DMS153 (cell line): ENCODE measurements at regions not wholly inside any gene's neighbourhood (a gene's known extent, or its start where the extent isn't known, plus 50 kb on each side); places are given as distances from the start of the nearest gene placed in this dataset.

ENCODE experiments used
- DNase-seq: peaks from one replicate; lab custom pipeline; 2025; lab: John Stamatoyannopoulos, UW

DNA sequence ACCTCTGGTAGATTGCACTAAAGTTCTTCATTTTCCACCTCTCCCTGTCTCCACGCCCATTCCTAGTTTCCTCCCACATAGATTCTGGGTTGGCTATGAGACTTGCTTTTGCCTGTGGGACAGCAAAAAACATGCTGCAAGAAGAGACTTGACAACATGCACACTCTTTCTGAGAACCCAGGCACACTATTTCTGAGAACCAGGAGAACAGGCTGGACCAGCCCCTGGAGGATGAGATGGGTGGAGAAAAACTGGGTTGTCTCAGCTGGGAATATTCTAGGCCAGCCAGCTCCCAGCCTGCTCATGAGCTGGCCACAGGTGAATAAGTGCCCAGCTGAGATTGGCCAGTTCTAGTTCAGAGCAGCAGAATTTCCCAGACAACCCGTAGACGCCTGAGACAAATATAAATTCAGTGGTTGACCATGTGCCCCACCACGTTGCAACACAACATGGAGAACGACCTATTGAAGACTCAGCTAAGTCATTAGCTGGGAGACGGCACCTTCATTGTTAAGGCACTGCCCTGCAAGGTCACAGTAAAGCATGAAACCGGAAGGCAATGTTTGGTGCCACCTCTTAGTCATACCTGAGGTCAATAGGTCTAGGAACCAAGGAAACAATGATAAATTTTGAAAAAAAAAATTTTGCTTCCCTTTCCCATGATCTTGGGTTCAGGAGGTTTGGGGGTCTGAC lies 92.7 kb upstream of the AKR1E2 start:
- DNase-seq = no peak

DNA sequence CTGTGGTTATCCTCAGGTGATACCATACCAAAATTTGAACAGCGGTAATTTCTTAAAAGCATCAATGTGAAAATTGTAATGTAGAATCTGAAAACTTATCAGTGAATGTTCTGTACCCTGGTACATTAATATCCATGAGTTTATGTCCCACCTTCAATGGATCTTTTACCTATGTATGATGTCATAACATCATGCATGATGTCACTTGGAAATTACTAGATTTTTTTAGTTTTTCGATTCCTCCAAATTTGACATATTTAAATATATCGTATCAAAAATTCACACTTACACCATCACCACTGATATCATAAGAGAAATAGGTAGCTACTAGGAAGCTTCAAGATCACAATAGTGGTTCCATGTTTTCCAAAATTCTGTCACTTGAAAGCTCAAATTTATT lies 95.0 kb upstream of the AKR1E2 start:
- DNase-seq = no peak

DNA sequence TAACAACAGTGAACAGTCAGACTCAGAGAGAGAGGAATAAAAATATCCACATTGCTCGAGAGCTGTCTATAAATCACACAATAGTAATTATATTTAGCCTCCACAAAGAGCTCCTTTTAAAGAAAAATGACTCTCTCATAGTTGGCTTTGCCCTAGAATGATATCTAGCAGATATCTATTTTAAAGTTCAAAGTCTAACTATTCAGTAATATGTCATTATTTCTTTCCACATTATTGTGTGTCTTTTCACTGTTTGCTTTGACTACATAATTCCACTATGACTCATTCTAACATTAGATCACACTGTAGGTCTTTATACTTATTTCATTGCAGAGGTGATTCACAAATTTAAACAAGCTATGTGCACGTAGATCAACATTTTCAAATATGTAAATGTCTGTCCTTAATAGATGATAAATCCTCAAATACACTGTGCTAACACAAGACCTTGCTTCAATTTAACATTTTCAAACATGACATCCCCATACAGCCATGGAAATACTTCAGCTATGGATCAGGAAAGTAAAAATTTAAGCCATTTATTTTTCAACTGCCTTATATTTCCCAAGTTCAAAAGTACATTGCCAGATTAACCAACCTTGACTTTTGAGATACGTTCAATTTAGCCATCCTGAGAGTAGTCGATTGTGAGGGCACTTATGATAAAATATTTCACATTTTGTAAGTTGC lies 99.9 kb upstream of the AKR1E2 start:
- DNase-seq = peak; percentile 21

DNA sequence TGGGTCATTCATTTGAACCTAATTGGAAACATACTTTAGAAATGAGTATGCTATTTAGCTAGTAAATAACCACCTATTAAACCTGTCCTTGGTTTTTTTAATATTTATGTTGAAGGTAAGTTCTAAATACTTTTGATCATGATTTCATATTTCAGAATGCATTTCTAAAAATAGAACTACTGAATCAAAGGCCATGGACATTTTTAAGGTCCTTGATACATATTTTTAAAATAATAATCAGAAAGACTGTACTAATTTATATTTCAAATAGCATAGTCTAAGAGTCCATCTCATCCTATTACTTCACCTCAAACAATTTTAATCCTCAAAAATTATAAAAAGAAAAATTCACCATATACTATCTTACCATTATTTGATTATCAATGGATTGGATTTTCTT lies 102.1 kb upstream of the AKR1E2 start:
- no peak for DNase-seq

DNA sequence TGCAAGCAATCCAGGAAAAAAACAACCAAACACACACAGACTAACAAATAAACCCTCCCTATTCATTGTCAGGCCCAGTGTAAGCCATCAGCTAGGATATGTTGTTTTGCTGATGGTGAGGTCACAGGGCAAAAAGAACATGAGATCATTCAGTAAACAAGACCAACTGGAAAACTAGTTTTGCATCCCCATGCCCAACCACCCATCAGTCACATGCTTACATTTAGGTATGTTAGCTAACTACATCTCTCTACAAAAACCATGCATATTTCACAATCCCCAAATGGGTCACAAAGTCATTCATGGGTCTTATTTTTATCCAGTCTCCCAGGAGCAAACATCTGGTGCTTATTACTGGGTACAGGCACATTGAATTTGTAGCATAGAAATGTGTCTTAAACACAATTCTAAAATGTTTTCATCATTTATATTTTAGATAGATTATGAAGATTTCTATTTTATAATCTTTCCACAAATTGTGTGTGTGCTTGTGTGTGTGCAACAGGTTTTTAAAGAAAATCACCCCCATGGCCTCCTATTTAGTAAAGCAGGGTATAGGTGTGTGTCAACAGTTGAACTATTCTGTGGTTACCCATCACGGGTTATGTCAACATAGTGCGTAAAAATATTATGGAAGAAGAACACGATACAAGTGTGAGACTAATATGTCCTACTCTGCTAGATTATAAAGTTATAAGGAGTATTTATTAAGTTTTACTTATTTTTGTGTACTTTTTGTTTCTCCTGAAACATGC lies 103.8 kb upstream of the AKR1E2 start:
- no peak for DNase-seq

DNA sequence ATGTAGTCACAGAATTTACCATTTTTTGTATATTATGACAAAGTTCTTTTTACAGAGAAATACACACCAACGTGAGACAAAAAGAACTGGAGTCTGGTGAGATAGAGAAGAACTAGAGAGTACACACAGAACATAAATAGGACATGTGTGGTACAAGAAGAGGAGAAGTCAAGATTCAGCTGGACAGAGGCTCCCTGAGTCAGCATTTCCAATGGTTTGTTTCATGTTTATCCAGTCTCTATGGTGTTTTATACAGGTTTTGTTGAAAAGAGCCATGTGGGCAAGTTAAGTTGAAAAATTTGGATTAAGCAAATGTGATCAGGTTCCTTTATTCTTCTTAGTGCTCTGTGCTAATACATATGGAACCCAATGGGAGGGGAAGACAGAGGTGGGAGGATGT lies 105.5 kb upstream of the AKR1E2 start:
- DNase-seq = no peak

DNA sequence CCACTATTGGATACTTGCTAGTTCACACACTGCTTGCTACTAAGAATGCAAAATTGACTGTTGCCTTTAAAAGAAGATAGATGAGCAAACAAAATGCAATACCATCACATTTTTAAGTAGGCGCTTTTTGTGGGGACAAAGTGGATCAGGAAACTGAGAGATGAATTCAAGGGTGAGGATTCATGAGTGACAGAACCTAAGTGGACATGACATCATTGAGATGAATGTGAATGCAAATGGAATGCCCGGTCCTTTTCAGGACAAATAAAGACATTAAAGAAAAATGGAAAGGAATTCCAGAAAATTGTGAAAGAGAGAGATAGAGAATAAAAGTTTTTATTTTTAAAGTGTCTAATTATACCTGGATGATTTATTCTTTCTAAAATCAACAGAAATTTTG lies 106.3 kb upstream of the AKR1E2 start:
- no peak for DNase-seq

DNA sequence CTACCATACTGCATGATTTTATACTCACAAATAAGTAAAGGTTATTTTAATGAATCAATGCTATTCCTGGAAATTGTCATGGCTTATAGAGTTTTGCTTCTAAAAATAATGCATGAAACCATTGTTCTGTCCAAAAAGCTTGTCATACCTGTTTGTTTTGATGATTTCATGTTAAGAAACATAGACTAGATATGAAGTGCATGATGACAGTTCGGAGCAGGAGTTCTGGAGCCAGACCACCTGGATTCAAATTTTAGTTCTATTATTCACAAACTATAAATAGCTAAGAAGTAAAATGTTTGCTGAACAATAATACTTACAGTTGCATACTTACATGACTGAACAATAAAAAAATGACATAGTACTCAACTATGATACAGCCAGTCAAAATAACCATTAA lies 107.0 kb upstream of the AKR1E2 start:
- DNase-seq = no peak

DNA sequence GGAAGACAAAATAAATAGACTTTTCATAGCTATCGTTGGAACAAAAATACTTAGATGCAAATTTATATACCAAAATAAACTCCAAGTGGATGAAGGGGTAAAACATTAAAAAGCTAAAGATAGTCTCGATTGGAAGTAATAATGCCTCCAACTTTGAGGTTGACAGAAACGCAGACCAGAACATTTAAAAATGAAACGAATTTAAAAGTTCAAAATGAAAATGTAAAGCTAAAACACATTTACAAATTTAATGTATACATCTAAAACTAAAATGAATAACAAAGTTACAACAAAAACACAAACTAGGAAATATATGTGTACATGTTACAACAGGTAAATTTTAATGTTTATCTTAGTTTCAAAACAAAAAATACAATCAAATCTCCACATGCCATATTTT lies 107.5 kb upstream of the AKR1E2 start:
- no peak for DNase-seq

DNA sequence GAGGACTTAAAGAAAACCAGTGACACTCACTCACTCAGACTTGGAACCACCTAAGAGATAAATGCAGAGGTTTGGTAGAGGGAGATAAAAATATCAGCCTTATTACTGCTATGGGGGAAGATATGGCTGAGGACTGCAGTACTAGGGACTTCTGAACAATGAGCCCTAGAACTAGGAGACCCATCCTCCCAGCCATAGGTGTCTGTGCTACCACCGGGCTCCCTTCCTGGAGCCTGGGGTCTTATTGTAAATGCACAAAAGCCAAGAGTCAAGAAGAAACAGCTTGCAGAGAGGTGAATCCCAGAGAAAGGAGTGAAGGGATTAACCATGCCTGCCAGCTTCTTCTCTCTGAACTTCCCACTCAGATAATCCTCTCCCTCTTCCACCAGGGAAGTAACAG lies 108.3 kb upstream of the AKR1E2 start:
- no peak for DNase-seq

DNA sequence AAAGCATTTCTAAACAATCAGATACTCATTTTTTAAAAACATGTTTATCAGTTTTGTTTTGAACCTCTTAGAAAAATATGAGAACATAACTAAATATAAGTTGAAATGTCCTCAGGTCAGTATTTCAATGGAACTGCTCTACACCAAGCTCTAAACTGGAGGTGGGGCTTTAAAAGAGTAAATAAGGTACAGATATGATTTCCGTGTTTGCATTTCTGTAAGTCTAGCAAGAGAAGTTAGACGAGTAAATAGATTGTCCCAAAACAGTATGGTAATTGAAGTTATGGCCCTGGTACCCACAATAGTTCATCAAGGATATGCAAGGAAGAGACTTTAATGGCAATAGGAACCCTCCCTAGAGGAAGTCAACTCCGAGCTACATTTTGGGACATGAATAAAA lies 115.1 kb upstream of the AKR1E2 start:
- no peak for DNase-seq

DNA sequence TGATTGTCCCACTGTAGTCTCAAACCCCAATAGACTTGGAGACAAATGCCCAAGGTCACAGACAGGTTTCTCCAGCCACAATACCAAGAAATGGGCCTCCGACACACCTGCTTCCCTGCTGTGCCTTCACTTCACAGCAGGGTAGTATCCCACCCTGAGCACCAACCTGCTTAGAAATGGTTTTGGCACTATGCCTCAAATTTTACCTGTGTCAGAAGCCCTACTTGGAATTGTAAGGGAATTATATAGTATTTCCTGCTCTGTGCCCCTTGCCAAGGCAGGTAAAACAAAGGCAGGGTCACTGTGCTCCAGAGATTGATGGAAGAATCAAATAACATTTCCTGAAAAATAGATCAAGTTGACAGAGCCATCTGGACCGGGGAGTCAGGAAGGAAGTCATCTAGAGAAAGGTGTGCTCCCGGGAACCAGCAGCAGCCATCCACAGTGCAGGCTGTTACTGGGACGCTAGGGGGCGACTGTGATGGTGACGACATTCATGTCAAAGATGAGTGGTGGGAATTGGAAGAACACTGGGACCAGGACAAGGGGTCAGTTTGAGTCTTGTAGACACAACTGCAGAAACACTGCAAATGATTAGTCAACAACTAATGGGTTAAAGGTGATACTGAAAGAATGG lies 117.8 kb upstream of the AKR1E2 start:
- DNase-seq = no peak

DNA sequence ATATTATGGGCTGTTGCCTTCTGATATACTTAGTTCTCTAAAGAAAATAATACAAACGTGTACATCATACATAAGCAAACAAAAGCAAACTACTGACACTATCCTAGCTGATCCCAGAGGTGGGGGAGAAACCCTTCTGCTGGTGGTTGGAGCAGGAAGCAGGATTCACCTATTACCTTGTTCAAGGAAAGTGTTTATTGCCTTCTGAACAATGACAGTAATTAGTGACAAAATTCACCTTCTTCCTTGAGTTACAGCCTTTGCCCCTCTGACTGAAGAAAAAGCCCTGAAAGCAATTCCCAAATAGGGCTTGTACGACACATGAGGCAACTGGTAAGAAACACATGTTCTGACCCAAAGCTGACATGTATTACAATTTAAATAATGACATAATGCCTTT lies 118.8 kb upstream of the AKR1E2 start:
- DNase-seq = no peak

DNA sequence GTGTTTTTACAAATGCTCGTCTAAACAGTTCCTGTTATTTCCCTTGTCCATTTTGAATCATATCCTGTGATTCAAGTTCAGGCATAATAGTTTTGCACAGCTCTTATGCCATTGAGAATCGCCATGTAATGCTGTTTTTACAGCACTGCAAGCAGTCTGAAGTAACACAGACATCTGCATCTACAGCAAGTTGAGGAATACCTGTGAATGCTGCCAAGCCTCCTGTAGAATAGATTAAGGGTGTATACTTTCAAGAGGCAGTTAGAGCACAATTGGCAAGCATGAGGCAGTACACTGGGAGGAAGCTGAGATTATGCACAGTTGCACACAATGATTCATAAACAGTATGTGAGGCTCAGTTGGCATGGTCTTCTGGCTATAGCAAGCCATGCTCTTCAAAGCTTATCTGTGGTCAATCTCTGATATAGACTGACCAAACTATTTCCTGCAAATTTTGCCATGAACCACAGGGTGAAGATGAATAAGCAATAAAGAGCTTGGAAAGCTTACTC lies 121.9 kb upstream of the AKR1E2 start:
- DNase-seq = no peak

DNA sequence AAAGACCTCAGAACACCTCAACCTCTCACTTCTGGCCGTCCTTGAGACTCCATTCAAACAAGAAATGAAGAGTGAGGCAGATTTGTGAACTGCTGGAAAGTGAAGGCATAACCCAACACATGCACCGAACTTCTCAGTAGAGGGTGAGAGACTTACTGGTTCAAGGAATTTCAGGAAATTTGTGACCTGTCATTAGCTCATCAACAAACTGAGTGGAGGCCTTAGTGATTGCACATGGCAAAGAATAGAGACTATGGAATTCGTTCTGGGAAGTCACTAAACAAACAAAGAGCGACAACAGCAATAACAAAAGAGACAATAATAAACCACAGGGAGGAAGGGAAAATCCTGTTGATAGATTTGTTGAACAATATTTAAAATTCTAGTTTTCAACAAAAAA lies 125.0 kb upstream of the AKR1E2 start:
- DNase-seq = no peak

DNA sequence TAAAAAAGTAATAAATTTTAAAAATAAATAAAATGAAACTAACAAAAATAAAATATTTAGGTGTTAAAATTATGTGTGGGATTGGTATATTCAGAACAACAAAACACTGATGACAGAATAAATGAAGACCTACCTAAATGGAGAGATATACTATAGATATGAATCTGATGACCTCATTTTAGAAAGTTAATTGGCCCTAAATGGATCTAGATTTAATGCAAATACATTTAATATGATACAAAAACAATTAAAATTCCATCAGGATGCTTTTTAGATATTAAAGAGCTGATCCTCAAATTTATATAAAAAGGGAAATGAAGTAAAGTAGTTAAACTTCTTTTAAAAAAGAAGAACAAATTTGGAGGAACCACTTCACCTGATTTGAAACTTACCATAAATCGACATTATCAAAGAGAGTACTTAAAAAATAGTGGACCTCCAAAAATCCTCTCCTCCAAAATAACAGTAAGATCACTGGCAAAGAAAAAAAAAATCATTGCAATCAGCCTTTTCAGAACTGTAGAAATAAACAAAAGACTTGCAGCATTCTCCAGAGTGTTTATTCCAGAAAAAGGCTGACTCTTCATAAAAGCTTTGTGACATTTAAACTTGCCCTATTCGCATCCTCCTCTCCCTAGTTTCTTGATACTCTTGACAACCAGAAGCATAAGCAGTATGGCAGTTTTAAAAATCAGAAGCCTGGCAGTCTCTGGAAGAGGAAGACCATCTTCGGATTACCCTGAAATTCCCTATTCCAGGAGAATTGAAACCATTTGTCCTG lies 125.9 kb upstream of the AKR1E2 start:
- no peak for DNase-seq

DNA sequence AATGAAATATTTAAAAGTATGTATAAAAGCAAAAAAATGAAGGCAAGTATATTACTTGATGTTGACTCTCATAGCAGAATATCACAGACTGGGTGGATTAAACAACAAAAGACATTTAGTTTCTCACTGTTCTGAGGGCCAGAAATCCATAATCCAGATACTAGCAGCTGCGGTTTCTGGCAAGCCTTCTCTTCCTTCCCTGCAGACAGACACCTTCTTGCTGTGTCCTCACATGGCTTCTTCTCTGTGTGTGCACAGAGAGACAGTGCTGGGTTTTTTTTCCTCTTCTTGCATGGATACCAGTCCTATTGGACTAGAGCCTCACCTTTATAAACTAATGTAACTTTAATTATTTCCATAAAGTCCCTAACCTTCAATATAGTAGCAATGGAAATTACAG lies 127.9 kb upstream of the AKR1E2 start:
- no peak for DNase-seq

DNA sequence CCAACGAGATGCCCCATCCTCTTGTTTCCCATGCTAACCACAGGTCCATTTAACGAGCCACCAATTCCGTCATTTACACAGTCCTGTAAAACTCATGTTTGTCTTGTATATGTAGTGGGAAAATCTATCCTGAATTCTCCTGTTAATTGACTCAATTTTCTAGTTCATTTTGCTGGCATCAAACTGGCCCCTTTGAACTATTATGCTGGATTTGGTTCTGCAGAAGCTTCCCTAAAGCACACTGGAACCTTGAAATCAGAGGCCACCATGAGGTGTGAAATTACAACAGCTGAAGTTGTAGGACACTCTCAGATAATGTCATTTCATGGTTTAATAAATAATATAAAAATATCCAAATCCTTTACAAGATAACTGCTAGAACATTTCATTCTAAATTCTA lies 129.8 kb upstream of the AKR1E2 start:
- DNase-seq = no peak

DNA sequence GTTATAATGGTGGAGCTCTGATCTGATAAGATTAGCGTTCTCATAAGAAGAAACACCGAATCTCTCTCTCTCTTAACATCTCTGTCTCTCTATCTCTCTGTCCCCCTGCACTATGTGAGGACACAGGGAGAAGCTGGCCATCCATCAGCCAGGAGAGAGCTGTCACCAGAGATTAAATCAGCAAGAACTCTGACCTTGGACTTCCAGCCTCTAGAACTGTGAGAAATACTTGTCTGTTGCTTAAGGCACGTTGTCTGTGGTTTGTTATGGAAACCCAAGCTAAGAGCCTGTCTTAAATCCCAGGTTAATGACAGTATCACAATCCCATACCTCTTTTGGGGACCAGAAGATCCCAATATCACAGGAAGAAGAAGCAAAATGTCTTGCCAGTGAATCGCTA lies 132.0 kb upstream of the AKR1E2 start:
- no peak for DNase-seq

DNA sequence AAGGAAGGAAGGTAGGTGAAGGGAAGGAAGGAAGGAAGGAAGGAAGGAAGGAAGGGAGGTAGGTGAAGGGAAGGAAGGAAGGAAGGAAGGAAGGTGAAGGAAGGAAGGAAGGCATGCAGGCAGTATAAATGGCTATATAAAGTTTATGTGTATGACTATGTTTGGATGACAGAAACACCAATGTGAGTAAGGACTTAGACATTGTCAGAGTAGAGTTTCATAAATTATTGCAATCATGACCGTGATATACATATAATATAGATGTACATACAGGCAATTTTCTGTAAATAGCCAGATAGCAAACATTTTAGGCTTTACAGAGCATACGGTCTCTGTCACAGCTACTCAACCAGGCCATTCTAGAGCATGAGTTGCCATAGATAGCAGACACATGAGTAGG lies 133.8 kb upstream of the AKR1E2 start:
- no peak for DNase-seq

DNA sequence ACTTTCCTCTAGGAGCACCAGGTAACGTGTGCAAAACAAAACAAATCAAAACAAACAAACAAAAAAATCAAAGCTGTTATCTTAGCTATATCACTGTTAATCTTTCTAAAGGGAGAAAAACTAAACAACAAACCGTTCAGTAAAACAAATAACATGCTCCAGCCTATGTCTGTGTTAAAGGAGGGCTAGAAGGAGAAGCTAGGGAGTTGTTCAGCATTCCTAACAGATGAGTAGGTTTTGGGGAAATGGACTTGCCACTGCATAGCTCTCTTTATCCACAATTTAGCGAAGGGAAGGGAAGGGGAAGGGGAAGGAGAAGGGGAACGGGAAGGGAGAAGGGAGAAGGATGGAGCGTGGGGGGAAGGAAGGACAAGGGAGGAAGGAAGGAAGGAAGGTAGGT lies 134.2 kb upstream of the AKR1E2 start:
- no peak for DNase-seq

DNA sequence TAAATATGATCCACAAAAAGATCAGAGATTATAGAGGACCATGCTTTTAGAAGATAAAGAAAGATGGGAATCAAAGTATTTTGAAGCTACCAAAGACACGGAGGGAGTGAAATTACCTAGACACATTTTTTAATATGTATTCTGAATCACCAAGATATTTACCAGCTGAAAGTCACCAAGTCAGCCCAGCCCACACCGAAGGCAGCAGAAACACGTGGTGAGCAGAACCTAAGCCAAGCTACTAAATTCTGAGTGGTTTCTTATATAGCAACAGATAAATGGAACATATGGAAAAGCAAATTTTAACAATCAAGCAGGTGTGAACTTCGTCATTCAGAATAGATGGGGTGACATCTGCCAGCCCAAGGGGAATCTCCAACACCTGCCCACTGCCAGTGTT lies 134.7 kb upstream of the AKR1E2 start:
- DNase-seq = no peak
